GM12891 (cell line): ENCODE measurements at regions not wholly inside any gene's neighbourhood (a gene's known extent, or its start where the extent isn't known, plus 50 kb on each side); places are given as distances from the start of the nearest gene placed in this dataset.

Experiments used
- PAX5 ChIP-seq: IDR thresholded peaks from 2 replicates; pipeline ENCODE4 v1.6.1; 2011; ENCODE audit warnings: low read length, moderate library complexity, mild to moderate bottlenecking; ENCODE audit not compliant: insufficient read depth, severe bottlenecking
- POLR2A ChIP-seq: IDR thresholded peaks from 2 replicates; pipeline ENCODE4 v1.6.1; 2011; ENCODE audit warnings: low read depth, low read length, control low read depth
- POLR2AphosphoS5 ChIP-seq: IDR thresholded peaks from 2 replicates; pipeline ENCODE4 v1.6.1; 2011; ENCODE audit warnings: low read depth, low read length, control low read depth
- TAF1 ChIP-seq: IDR thresholded peaks from 2 replicates; pipeline ENCODE4 v1.6.1; 2011; ENCODE audit warnings: low read depth, low read length, control low read depth

- no peak for TF ChIP-seq POLR2A
- no peak for TF ChIP-seq POLR2AphosphoS5
- TF ChIP-seq PAX5, result no peak
- TF ChIP-seq TAF1, result no peak
Observed at GRCh38 chrX:99033226-99033901, 1376.7 kb downstream of the PCDH19 start.
